ENCODE measurements at regions not wholly inside any gene's neighbourhood (a gene's known extent, or its start where the extent isn't known, plus 50 kb on each side); places are given as distances from the start of the nearest gene placed in this dataset.

GRCh38 chr15:47950447-47950846 lies 170.3 kb upstream of the SLC24A5 start:
- DNase-seq, result no peak

GRCh38 chr15:47951781-47952180 lies 169.0 kb upstream of the SLC24A5 start:
- DNase-seq, result no peak

- no peak for DNase-seq
Measured at GRCh38 chr15:47954196-47954595, 166.6 kb upstream of the SLC24A5 start.

- no peak for DNase-seq
Measured at GRCh38 chr15:47955021-47955420, 165.8 kb upstream of the SLC24A5 start.

- DNase-seq, result no peak
Measured at GRCh38 chr15:47959617-47960413, 161.0 kb upstream of the SLC24A5 start.

GRCh38 chr15:47961401-47962090 lies 159.2 kb upstream of the SLC24A5 start:
- DNase-seq, result no peak

- DNase-seq, result peak; percentile 43
Measured at GRCh38 chr15:47963265-47963664, 157.5 kb upstream of the SLC24A5 start.

GRCh38 chr15:47964229-47964628 lies 156.6 kb upstream of the SLC24A5 start:
- peak; percentile 3 for DNase-seq

- DNase-seq, result no peak
Measured at GRCh38 chr15:47965297-47965696, 155.5 kb upstream of the SLC24A5 start.

GRCh38 chr15:47968593-47968992 lies 152.2 kb upstream of the SLC24A5 start:
- no peak for DNase-seq

GRCh38 chr15:47971637-47972036 lies 149.2 kb upstream of the SLC24A5 start:
- DNase-seq, result no peak

GRCh38 chr15:47972738-47973137 lies 148.1 kb upstream of the SLC24A5 start:
- DNase-seq, result no peak

GRCh38 chr15:47974724-47975123 lies 146.1 kb upstream of the SLC24A5 start:
- no peak for DNase-seq

- DNase-seq, result no peak
Measured at GRCh38 chr15:47975427-47975826, 145.4 kb upstream of the SLC24A5 start.

- no peak for DNase-seq
Measured at GRCh38 chr15:47983533-47983932, 137.3 kb upstream of the SLC24A5 start.

GRCh38 chr15:47985568-47985967 lies 135.2 kb upstream of the SLC24A5 start:
- no peak for DNase-seq

- DNase-seq, result no peak
Measured at GRCh38 chr15:47987461-47987860, 133.3 kb upstream of the SLC24A5 start.

- DNase-seq, result peak; percentile 44
Measured at GRCh38 chr15:47987908-47988532, 132.8 kb upstream of the SLC24A5 start.

- no peak for DNase-seq
Measured at GRCh38 chr15:47988564-47988963, 132.2 kb upstream of the SLC24A5 start.

- no peak for DNase-seq
Measured at GRCh38 chr15:47990821-47991220, 130.0 kb upstream of the SLC24A5 start.

GRCh38 chr15:47991357-47991756 lies 129.4 kb upstream of the SLC24A5 start:
- DNase-seq, result no peak

GRCh38 chr15:47993051-47993450 lies 127.7 kb upstream of the SLC24A5 start:
- DNase-seq, result no peak

GRCh38 chr15:47997195-47998080 lies 123.4 kb upstream of the SLC24A5 start:
- DNase-seq, result no peak
